ENCODE measurements at regions not wholly inside any gene's neighbourhood (a gene's known extent, or its start where the extent isn't known, plus 50 kb on each side); places are given as distances from the start of the nearest gene placed in this dataset.
"Not testable (repeated sequence)": the region's sequence is repeated elsewhere in the genome, so short reads cannot be mapped to it uniquely, and the experiment has no call there.

- intact Hi-C loops (cut with DNase I) = no loop called here
- no peak for DNase-seq (ENCODE audit: low spot score)
Observed at GRCh38 chr1:60562740-60563139, 489.2 kb upstream of the C1orf87 start.

GRCh38 chr1:60560701-60561100, 487.1 kb upstream of the C1orf87 start:
- intact Hi-C loops (cut with DNase I) = no loop called here
- no peak for DNase-seq (ENCODE audit: low spot score)

GRCh38 chr1:60558236-60558635, 484.7 kb upstream of the C1orf87 start:
- DNase-seq (ENCODE audit: low spot score) = no peak
- intact Hi-C loops (cut with DNase I) = no loop called here

GRCh38 chr1:60553730-60554129, 480.2 kb upstream of the C1orf87 start:
- DNase-seq (ENCODE audit: low spot score) = no peak
- intact Hi-C loops (cut with DNase I) = no loop called here

GRCh38 chr1:60547821-60548220, 474.3 kb upstream of the C1orf87 start:
- intact Hi-C loops (cut with DNase I) = no loop called here

GRCh38 chr1:60541831-60542532, 468.4 kb upstream of the C1orf87 start:
- intact Hi-C loops (cut with DNase I) = no loop called here
- DNase-seq (ENCODE audit: low spot score) = no peak

More at GRCh38 chr1:60547821-60548220, 474.3 kb upstream of the C1orf87 start:
- no peak for DNase-seq (ENCODE audit: low spot score)

GRCh38 chr1:60540141-60540540, 466.6 kb upstream of the C1orf87 start:
- intact Hi-C loops (cut with DNase I) = no loop called here
- no peak for DNase-seq (ENCODE audit: low spot score)

- intact Hi-C loops (cut with DNase I) = no loop called here
- no peak for DNase-seq (ENCODE audit: low spot score)
Observed at GRCh38 chr1:60535713-60536112, 462.1 kb upstream of the C1orf87 start.

GRCh38 chr1:60527567-60527966, 454.0 kb upstream of the C1orf87 start:
- intact Hi-C loops (cut with DNase I) = no loop called here
- no peak for DNase-seq (ENCODE audit: low spot score)

GRCh38 chr1:60516996-60517395, 443.4 kb upstream of the C1orf87 start:
- intact Hi-C loops (cut with DNase I) = no loop called here
- DNase-seq (ENCODE audit: low spot score) = no peak

- intact Hi-C loops (cut with DNase I) = no loop called here
- no peak for DNase-seq (ENCODE audit: low spot score)
Observed at GRCh38 chr1:60510162-60510561, 436.6 kb upstream of the C1orf87 start.

GRCh38 chr1:60504206-60504840, 430.8 kb upstream of the C1orf87 start:
- intact Hi-C loops (cut with DNase I) = no loop called here
- DNase-seq (ENCODE audit: low spot score) = no peak

GRCh38 chr1:60503266-60503925, 429.8 kb upstream of the C1orf87 start:
- intact Hi-C loops (cut with DNase I) = no loop called here
- no peak for DNase-seq (ENCODE audit: low spot score)

- DNase-seq (ENCODE audit: low spot score) = no peak
- intact Hi-C loops (cut with DNase I) = no loop called here
Observed at GRCh38 chr1:60502506-60502905, 428.9 kb upstream of the C1orf87 start.

- intact Hi-C loops (cut with DNase I); DNase-seq (ENCODE audit: low spot score): not testable (repeated sequence)
Observed at GRCh38 chr1:60489916-60490480, 416.4 kb upstream of the C1orf87 start.

GRCh38 chr1:60488847-60489246, 415.3 kb upstream of the C1orf87 start:
- intact Hi-C loops (cut with DNase I) = no loop called here
- no peak for DNase-seq (ENCODE audit: low spot score)

GRCh38 chr1:60487565-60488345, 414.2 kb upstream of the C1orf87 start:
- no peak for DNase-seq (ENCODE audit: low spot score)
- intact Hi-C loops (cut with DNase I) = no loop called here

GRCh38 chr1:60483509-60483908, 409.9 kb upstream of the C1orf87 start:
- no peak for DNase-seq (ENCODE audit: low spot score)
- intact Hi-C loops (cut with DNase I) = no loop called here

GRCh38 chr1:60470246-60470645, 396.7 kb upstream of the C1orf87 start:
- DNase-seq (ENCODE audit: low spot score) = no peak
- intact Hi-C loops (cut with DNase I) = no loop called here

GRCh38 chr1:60463786-60464185, 390.2 kb upstream of the C1orf87 start:
- intact Hi-C loops (cut with DNase I) = no loop called here
- no peak for DNase-seq (ENCODE audit: low spot score)
